ENCODE measurements at regions not wholly inside any gene's neighbourhood (a gene's known extent, or its start where the extent isn't known, plus 50 kb on each side); places are given as distances from the start of the nearest gene placed in this dataset.

- TF ChIP-seq CREB1 (IDR thresholded peaks at IDR 0.05): no peak
- no peak for TF ChIP-seq CREB1 (CRISPR knock-in tag; IDR thresholded peaks at IDR 0.05)
- no peak for TF ChIP-seq RBM34 (IDR thresholded peaks at IDR 0.05; ENCODE audit: borderline replicate concordance, insufficient read depth, low read length)
- TF ChIP-seq CTCF (IDR thresholded peaks at IDR 0.05 in 2 of 3, conservative IDR thresholded peaks at IDR 0.05 in 1 of 3; ENCODE audit: insufficient read depth in 2 of 3, low read depth in 1 of 3, low read length in 3 of 3): no peak
- TF ChIP-seq SRSF1 (IDR thresholded peaks at IDR 0.05; ENCODE audit: low read depth, low read length): no peak
- TF ChIP-seq ZNF174 (CRISPR knock-in tag; IDR thresholded peaks at IDR 0.05): no peak
- no peak for TF ChIP-seq PHTF2 (CRISPR knock-in tag; IDR thresholded peaks at IDR 0.05)
- TF ChIP-seq, protein P1, sequence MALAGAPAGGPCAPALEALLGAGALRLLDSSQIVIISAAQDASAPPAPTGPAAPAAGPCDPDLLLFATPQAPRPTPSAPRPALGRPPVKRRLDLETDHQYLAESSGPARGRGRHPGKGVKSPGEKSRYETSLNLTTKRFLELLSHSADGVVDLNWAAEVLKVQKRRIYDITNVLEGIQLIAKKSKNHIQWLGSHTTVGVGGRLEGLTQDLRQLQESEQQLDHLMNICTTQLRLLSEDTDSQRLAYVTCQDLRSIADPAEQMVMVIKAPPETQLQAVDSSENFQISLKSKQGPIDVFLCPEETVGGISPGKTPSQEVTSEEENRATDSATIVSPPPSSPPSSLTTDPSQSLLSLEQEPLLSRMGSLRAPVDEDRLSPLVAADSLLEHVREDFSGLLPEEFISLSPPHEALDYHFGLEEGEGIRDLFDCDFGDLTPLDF (CRISPR knock-in tag; IDR thresholded peaks at IDR 0.05): no peak
- no peak for TF ChIP-seq EZH2 (IDR thresholded peaks at IDR 0.05; ENCODE audit: borderline replicate concordance, low read depth, low read length)
- TF ChIP-seq KDM2B (CRISPR knock-in tag; IDR thresholded peaks at IDR 0.05): no peak
Measured at GRCh38 chr11:8314916-8315315, 51.2 kb upstream of the LMO1 start.

Data from K562 (cell line).